Suprapubic skin (tissue), 4 donors: ENCODE measurements at regions not wholly inside any gene's neighbourhood (a gene's known extent, or its start where the extent isn't known, plus 50 kb on each side); places are given as distances from the start of the nearest gene placed in this dataset.

ENCODE experiments used
- POLR2A ChIP-seq, 2 donors: fragments of 450-650 bp; IDR thresholded peaks; one replicate each; pipeline ENCODE4 v1.6.1; 2017; ENCODE audit warnings: antibody characterized with exemption in 2 of 2, mild to moderate bottlenecking in 2 of 2, moderate library complexity in 2 of 2
- POLR2AphosphoS5 ChIP-seq, 3 donors: sonication (generic); formaldehyde crosslinking; IDR thresholded peaks; one replicate each; pipeline ENCODE4 v1.6.1; 2017; ENCODE audit warnings: antibody characterized with exemption in 3 of 3
- TF ChIP-seq, protein P1 (sequence below), 2 donors: fragments of 200-600 bp in 1 of 2; fragments of 450-650 bp in 1 of 2; sonication (generic) in 1 of 2; IDR thresholded peaks; one replicate each; pipeline ENCODE4 v1.5.1; 2016 to 2019; ENCODE audit warnings: antibody characterized with exemption in 2 of 2, mild to moderate bottlenecking in 1 of 2, moderate library complexity in 1 of 2

DNA sequence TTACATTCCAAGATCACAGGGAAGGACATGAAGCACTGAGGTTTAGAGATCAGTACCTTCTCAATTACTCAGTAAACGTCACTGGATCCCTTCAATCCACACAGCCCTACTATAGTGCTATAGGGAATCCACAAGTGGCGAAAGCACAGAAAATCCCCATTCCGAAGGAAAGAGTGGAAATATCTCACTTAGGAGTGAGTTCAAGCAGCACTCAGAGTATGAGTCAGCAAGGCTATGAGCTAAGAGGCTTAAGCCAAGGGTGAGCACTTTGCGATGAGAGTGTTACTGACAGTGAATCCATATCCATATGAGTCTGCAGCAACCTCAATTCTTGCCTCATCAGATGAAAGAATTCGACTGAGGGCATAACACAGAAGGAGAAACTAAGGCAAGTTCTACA is 165.1 kb downstream of the VSIG4 start:
- TF ChIP-seq, protein P1, sequence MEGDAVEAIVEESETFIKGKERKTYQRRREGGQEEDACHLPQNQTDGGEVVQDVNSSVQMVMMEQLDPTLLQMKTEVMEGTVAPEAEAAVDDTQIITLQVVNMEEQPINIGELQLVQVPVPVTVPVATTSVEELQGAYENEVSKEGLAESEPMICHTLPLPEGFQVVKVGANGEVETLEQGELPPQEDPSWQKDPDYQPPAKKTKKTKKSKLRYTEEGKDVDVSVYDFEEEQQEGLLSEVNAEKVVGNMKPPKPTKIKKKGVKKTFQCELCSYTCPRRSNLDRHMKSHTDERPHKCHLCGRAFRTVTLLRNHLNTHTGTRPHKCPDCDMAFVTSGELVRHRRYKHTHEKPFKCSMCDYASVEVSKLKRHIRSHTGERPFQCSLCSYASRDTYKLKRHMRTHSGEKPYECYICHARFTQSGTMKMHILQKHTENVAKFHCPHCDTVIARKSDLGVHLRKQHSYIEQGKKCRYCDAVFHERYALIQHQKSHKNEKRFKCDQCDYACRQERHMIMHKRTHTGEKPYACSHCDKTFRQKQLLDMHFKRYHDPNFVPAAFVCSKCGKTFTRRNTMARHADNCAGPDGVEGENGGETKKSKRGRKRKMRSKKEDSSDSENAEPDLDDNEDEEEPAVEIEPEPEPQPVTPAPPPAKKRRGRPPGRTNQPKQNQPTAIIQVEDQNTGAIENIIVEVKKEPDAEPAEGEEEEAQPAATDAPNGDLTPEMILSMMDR (IDR thresholded peaks at IDR 0.05) = no peak
- TF ChIP-seq POLR2AphosphoS5 (IDR thresholded peaks at IDR 0.05) (no peak), POLR2A (IDR thresholded peaks at IDR 0.05) (no peak)
